BE2C (cell line): ENCODE measurements at regions not wholly inside any gene's neighbourhood (a gene's known extent, or its start where the extent isn't known, plus 50 kb on each side); places are given as distances from the start of the nearest gene placed in this dataset.
"Not testable (repeated sequence)": the region's sequence is repeated elsewhere in the genome, so short reads cannot be mapped to it uniquely, and the experiment has no call there.

ENCODE experiments used
- DNase-seq: peaks from one replicate; pipeline ENCODE4 v3.0.0-alpha.2; 2020
- H3K27me3 ChIP-seq: fragments of 250-450 bp; sonication (Bioruptor Pico); 2 replicates; pipeline ENCODE4 v1.5.1; 2020; ENCODE audit warnings: mild to moderate bottlenecking
- H3K36me3 ChIP-seq: fragments of 250-450 bp; sonication (Bioruptor Pico); 2 replicates; pipeline ENCODE4 v1.5.1; 2020; ENCODE audit warnings: mild to moderate bottlenecking
- H3K4me1 ChIP-seq: fragments of 250-450 bp; sonication (Bioruptor Pico); 2 replicates; pipeline ENCODE4 v1.5.1; 2020
- H3K4me3 ChIP-seq: 2 replicates; pipeline ENCODE4 v1.5.1; 2011; ENCODE audit warnings: low read depth, low read length
- H3K9me3 ChIP-seq: fragments of 250-450 bp; sonication (Bioruptor Pico); 2 replicates; pipeline ENCODE4 v1.5.1; 2020
- TF ChIP-seq, protein P1 (sequence below): IDR thresholded peaks from 2 replicates; pipeline ENCODE4 v1.5.1; 2012; ENCODE audit warnings: mild to moderate bottlenecking, low read depth, low read length

DNA sequence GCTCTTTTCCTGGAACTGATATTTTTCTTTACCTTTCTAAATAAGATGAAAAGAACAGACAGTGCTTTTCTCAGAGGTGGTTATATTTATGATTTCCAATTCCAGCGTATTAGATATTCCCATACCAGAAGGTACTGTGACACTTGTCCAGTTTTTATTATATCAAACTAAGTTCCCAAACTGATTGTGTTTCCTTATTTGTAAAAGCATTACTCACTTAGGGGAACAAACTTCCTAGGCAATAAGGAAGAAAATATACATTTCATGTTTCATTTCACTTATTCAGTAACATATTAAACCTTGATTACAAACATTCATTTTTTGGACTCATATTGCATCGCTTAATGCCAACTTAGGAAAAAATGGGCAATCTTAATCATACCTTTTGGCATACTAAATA, 1480.0 kb upstream of the NUDT12 start:
- TF ChIP-seq, protein P1, sequence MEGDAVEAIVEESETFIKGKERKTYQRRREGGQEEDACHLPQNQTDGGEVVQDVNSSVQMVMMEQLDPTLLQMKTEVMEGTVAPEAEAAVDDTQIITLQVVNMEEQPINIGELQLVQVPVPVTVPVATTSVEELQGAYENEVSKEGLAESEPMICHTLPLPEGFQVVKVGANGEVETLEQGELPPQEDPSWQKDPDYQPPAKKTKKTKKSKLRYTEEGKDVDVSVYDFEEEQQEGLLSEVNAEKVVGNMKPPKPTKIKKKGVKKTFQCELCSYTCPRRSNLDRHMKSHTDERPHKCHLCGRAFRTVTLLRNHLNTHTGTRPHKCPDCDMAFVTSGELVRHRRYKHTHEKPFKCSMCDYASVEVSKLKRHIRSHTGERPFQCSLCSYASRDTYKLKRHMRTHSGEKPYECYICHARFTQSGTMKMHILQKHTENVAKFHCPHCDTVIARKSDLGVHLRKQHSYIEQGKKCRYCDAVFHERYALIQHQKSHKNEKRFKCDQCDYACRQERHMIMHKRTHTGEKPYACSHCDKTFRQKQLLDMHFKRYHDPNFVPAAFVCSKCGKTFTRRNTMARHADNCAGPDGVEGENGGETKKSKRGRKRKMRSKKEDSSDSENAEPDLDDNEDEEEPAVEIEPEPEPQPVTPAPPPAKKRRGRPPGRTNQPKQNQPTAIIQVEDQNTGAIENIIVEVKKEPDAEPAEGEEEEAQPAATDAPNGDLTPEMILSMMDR: no peak
- H3K4me3 ChIP-seq: no peak overlapping the region
- H3K4me1 ChIP-seq: peaks cover 13% of the 10 kb centered on the region
- H3K36me3 ChIP-seq: no peaks in the 10 kb centered on the region
- no peaks in the 10 kb centered on the region for H3K27me3 ChIP-seq
- no peaks in the 10 kb centered on the region for H3K9me3 ChIP-seq
- DNase-seq: no peak

DNA sequence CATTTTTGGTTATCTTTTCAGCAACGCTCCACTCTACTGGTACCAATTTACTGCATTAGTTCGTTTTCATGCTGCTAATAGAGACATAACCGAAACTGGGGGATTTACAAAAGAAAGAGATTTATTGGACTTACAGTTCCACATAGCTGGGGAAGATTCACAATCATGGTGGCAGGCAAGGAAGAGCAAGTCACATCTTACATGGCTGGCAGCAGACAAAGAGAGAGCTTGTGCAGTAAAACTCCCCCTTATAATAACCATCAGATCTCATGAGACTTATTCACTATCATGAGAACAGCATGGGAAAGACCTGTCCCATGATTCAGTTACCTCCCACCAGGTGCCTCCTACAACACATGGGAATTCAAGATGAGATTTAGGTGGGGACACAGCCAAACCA, 1474.2 kb upstream of the NUDT12 start:
- DNase-seq, H3K27me3 ChIP-seq, H3K9me3 ChIP-seq, H3K36me3 ChIP-seq, H3K4me3 ChIP-seq: not testable (repeated sequence)
- peaks cover 34% of the 10 kb centered on the region for H3K4me1 ChIP-seq

DNA sequence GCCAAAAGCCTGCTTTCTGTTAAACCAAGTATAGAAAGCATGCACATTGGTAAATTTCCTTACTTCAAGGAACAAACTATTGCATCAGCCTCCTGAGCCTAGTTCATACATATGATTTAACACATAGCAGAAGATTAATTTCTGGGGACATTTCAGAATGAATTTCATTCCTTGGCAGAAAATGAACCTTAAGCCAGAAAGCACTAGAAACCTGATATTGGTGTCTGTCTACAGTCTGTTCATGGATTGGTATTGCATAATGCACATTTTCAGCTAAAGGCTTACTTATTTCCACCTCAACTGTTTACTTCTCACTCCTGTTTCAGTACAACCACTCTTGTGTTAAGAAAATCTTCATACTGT, 1471.8 kb upstream of the NUDT12 start:
- H3K4me3 ChIP-seq: no peak overlapping the region
- no peak for DNase-seq
- H3K27me3 ChIP-seq: no peaks in the 10 kb centered on the region
- TF ChIP-seq, protein P1: no peak
- H3K4me1 ChIP-seq: peaks cover 34% of the 10 kb centered on the region
- no peaks in the 10 kb centered on the region; the same call in 1 of the 2 replicates for H3K36me3 ChIP-seq
- H3K9me3 ChIP-seq: no peaks in the 10 kb centered on the region

DNA sequence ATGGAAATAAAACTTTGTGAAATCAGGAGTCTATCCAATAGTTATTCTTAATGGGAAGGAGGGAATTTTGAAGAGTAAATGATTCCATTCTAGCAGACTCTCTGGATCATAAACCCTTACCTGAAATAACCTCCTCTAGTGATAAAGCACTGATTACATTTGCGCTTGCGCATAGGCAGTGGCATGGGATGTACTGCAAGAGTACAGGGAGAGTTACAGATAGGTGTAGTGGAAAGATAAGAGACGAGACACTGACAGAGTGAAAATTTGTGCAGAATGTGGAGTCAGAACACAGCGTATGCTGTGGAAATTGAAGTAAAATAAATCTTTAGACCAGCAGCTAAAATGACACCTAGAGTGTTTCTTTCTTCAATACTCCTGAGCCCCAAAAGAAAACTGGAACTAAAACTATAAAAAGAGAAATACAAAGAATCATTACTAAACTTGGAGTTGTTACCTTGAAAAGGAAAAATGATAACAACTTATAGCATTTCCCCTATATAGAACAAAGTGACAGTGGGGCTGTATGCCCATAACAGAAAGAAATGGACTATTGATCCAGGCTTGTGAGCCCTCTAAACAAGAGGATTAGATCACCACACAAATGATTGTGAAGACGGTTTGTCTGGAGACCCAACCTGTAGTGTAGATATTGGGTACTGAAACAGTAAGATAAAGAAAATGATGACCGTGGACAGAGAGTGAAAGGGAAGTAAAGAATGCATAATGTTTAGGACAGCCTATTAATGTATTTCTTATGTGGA, 1471.2 kb upstream of the NUDT12 start:
- Histone ChIP-seq H3K4me3 (peak overlapping the region; percentile 30), H3K27me3 (no peaks in the 10 kb centered on the region), H3K36me3 (no peaks in the 10 kb centered on the region; the same call in 1 of the 2 replicates), H3K9me3 (no peaks in the 10 kb centered on the region), H3K4me1 (peaks cover 32% of the 10 kb centered on the region)
- peak; percentile 66 for DNase-seq
- TF ChIP-seq, protein P1: no peak

DNA sequence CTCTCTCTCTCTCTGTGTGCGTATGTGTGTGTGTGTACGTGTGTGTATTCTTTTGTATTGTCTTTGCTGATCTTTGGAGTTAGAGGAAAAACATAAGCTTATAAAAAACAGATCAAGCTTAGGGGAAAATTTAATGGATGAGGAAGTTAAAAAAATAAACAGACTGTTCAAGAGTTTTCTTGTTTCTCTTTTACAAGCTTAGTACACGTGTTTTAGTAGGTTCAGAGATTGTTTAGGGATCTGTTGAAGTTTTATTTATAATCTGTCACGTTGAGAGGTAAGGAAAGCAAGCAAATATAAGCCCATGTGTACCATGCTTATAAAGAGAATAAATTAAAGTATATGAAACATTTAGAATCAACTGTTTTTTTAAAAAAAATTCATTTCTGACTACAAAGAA, 1470.3 kb upstream of the NUDT12 start:
- H3K9me3 ChIP-seq: no peaks in the 10 kb centered on the region
- DNase-seq: no peak
- no peaks in the 10 kb centered on the region; the same call in 1 of the 2 replicates for H3K36me3 ChIP-seq
- no peaks in the 10 kb centered on the region for H3K27me3 ChIP-seq
- H3K4me3 ChIP-seq: no peak overlapping the region
- TF ChIP-seq, protein P1: no peak
- peaks cover 24% of the 10 kb centered on the region for H3K4me1 ChIP-seq

DNA sequence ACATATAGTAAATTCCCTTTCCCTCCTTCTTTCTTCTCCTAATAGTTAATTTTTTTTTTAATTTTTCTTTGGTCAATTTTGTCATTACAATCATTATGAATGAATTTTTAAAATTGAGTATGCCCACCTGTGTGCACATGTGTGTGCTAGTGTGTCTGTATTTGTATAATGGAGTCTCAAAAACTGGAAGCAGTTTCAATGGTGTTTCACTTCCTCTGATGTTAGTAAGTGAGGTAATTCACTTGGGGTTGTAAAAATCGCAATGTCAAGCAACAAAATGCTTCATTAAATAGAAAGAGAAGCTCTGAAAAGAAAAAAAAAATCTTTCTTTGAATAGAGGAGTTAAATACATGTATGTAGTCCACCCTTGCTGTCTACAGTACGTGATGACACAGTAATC, 1467.6 kb upstream of the NUDT12 start:
- Histone ChIP-seq H3K36me3 (no peaks in the 10 kb centered on the region; the same call in 1 of the 2 replicates), H3K27me3 (no peaks in the 10 kb centered on the region), H3K4me1 (peaks cover 18% of the 10 kb centered on the region), H3K4me3 (no peak overlapping the region), H3K9me3 (no peaks in the 10 kb centered on the region)
- TF ChIP-seq, protein P1: no peak
- no peak for DNase-seq
